ENCODE measurements at regions not wholly inside any gene's neighbourhood (a gene's known extent, or its start where the extent isn't known, plus 50 kb on each side); places are given as distances from the start of the nearest gene placed in this dataset.

DNA sequence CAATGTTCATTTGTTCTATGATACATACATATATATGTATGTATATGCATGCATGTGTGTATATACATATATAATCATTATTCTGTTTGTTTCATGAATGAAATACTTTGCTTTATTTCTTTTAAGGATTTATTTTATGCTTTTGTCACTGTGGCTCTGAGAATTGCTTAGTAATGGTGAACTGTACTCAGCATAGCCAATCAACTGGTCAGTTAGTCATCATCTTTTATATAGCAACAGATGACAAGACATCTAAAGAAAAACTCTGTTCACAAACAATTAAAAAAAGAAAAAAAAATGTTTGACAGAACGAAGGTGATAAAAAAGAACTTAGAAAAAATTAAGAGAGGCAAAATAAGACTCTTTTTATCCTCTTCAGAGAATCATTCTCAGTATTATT, 1440.3 kb downstream of the PCDH9 start:
- TF ChIP-seq, protein P1, sequence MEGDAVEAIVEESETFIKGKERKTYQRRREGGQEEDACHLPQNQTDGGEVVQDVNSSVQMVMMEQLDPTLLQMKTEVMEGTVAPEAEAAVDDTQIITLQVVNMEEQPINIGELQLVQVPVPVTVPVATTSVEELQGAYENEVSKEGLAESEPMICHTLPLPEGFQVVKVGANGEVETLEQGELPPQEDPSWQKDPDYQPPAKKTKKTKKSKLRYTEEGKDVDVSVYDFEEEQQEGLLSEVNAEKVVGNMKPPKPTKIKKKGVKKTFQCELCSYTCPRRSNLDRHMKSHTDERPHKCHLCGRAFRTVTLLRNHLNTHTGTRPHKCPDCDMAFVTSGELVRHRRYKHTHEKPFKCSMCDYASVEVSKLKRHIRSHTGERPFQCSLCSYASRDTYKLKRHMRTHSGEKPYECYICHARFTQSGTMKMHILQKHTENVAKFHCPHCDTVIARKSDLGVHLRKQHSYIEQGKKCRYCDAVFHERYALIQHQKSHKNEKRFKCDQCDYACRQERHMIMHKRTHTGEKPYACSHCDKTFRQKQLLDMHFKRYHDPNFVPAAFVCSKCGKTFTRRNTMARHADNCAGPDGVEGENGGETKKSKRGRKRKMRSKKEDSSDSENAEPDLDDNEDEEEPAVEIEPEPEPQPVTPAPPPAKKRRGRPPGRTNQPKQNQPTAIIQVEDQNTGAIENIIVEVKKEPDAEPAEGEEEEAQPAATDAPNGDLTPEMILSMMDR (IDR thresholded peaks at IDR 0.05), result no peak
- no peak for TF ChIP-seq POLR2AphosphoS5 (IDR thresholded peaks at IDR 0.05)
- no peak for TF ChIP-seq POLR2A (IDR thresholded peaks at IDR 0.05)

Measured in gastroesophageal sphincter (tissue), 3 donors.